Kidney capillary endothelial cell (primary cell): ENCODE measurements at regions not wholly inside any gene's neighbourhood (a gene's known extent, or its start where the extent isn't known, plus 50 kb on each side); places are given as distances from the start of the nearest gene placed in this dataset.

Source experiments
- DNase-seq: peaks from one replicate; pipeline ENCODE4 v3.0.0-alpha.2; 2018; ENCODE audit warnings: low spot score

DNA sequence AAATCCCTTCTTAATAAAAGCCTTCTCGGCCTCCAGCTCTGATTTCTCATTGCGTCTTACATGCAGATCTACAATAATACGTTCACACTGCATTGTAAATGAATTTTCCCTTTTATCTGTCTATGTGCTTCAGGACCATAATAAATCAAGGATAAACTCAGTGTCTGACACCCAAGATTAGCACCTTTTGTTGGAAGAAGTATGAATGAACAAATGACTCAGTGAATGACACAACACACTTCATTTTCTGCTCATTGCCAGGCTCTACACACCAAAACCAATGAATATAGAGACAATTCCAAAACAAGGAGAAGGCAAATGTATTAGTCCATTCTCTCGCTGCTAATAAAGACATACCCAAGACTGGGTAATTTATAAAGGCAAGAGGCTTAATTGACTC is 1224.4 kb downstream of the EFNB2 start:
- no peak for DNase-seq

GRCh38 chr13:105307776-105308175 is 1227.7 kb downstream of the EFNB2 start:
- DNase-seq = no peak

- DNase-seq = no peak
These were observed 1237.6 kb downstream of the EFNB2 start for GRCh38 chr13:105297839-105298238.

DNA sequence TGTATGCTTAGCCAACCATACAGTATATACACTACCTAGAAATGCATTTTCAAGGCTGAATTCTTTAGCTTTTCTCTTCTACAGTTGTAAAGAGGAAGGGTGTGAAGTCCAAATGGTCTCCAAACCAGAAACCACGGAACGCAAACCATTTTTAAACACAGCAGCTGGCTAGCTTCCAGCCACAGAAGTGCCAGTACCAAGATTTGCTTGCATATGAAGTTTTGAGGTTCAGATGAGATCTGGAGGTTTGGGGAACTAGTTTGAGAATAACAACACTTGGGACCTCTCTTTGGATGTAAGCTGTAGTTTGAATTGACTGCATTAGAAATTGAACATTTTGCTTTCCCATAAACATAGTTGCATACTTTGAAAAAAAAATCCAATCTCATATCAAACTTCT is 1243.5 kb downstream of the EFNB2 start:
- no peak for DNase-seq

- no peak for DNase-seq
These were observed 1244.9 kb downstream of the EFNB2 start for GRCh38 chr13:105290596-105290995.

GRCh38 chr13:105285526-105285925 is 1249.9 kb downstream of the EFNB2 start:
- DNase-seq = no peak

- DNase-seq = no peak
These were observed 1252.8 kb downstream of the EFNB2 start for GRCh38 chr13:105282406-105283285.

DNA sequence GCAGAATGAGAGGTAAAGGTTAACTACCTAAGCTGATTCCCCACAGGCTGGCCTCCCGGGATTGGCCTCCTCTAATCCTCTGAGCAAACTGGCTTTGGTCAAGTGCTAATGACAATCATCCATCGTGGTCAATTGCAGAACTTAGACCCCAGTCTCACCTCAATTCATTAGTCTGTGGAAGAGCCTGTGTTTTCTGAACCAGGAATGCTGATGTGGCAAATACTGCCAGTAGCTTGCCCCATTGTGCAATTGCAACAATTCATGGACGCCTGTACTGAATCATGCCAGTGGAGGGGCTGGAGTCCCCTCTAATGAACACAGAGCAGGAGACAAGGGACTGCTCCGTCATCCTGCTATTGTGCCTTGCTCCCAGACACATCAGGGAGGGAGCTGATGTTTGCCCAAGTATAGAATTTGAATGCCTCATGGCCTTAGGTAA is 1256.5 kb downstream of the EFNB2 start:
- no peak for DNase-seq

DNA sequence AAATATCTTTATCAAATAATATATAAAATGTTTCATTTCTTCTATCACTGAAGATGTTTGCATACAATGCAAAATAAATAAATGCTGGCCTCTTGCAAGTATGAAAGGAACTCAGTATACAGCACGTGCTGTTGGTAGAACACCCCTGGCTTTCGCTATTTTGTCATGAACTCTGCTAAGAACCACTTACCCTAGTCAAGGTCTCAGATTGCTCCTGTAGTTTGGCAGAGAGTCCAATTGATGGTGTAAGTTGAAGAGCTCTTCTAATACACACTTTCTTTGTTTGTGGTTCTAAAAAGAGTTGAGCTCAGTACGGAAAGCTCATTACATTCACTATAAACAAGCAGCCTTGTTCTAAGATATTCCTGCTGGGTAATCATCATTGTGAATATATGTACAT is 1258.9 kb downstream of the EFNB2 start:
- no peak for DNase-seq

DNA sequence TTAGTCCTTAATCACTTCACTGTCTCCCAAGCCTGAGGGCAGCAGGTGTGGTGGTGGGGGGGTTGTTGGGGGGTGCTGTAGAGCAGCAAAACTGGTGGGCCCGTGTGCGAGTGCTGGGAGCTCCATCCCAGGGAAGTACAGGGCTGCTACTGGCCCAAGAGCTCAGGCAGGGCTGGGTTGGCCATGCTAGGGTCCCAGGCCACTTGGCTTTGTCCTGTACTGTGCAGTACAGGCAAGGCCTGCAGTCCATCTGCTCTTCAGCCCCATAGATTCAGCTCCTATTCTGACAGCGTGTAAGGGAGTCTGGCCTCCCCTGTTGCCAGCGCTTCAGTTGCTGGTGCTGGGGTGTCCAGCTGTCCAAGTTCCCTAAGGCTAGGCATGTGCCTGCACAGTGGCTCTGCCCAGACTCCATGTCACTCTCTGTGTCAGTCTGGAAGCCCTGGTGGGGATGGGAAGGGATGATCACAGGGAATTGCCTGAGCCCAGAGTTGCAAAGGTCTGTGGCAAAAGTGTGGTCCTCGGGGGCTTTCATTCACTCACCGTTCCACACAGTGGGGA is 1261.7 kb downstream of the EFNB2 start:
- no peak for DNase-seq

- no peak for DNase-seq
These were observed 1262.5 kb downstream of the EFNB2 start for GRCh38 chr13:105272660-105273631.

DNA sequence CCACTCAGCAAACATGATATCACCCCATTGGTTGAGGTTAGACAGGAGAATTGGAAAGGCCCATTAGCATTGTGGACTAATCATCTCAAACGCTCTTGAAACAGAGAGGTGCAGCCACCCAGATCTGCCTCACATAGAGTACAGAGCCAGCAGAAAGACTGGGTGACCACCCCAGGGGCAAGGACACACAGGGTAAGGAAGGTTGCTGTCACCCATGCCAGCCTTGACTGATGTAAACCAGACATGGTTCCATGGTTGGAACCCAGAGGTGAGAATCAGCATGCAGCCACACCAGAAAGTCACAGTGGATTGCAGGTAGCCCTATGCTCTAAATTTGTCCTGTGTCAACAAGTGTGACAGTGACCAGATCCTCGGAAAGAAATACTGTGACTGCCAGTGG is 1268.8 kb downstream of the EFNB2 start:
- no peak for DNase-seq

GRCh38 chr13:105262579-105262978 is 1272.9 kb downstream of the EFNB2 start:
- no peak for DNase-seq

DNA sequence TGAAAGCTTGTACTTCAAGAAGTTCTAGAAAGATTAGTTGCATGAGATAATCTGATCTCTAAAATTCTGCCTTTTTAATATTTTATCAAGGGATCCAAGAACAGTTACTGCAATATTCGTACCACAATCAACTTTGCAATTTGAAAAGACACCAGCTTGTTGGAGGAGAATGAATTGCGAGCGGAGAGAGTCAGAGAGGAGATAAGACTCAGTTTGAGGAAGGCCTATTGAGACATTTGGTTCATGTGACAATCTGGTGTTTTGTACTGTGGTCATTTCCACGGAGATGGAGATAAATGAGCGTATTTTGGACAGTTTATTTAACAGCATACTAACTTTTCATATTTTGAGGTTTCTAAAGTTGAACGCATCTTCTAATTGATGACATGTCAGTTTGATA is 1276.0 kb downstream of the EFNB2 start:
- DNase-seq = no peak

DNA sequence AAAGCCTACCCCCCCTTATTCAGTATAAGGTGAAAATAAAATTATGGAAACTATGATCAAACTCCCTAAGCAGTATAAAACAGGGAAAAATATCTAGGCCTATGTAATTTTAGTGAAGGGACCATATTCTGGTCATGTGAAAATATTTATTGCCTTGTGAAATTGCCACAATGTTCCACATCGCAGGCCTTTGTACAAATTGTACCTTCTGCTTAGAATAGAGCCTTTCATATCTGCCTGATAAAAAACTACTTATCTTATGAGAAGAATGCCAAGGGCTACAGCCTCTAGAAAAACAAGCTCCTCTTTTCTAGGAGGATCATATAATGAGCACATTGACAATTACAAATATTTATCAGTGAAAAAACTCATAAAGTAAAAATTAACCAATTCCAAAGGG is 1280.0 kb downstream of the EFNB2 start:
- no peak for DNase-seq

DNA sequence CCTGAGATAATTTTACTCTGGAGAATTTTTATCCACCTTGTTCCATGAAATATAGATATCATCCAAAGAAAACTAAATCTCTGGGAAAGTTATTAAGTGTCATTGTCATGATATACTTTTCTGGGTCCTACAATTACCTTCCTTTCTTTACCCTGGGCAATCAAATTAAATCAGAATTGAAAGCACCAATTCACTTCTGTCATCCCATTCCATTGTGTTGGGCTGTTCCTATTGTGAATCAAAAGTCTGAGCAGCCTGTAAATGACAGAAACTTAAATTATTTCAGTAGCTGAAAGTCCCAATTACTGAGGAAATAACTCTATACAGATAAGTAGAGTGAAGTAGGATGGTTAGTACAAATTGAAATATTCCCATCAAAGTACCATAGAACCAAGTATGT is 1284.2 kb downstream of the EFNB2 start:
- DNase-seq = no peak

GRCh38 chr13:105247830-105248229 is 1287.6 kb downstream of the EFNB2 start:
- DNase-seq = no peak

DNA sequence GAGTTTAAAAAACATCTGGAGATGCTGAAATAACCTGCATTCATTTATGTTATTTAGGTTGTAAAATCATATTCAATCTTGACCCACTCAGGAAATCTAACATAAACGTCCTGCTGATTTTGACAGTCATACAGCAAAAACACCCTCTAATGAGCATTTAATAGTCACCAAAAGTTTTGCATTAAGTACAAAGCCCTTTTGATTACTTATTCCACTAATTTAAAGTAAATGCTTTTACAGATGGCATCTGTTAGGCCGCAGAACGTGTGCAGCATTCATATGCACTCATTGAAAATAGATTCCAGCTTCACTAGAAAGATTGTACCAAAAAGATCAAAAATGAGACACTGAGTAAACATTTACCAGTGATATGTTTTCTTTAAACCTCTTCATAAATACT is 1295.1 kb downstream of the EFNB2 start:
- no peak for DNase-seq

- no peak for DNase-seq
These were observed 1303.0 kb downstream of the EFNB2 start for GRCh38 chr13:105232439-105232838.

DNA sequence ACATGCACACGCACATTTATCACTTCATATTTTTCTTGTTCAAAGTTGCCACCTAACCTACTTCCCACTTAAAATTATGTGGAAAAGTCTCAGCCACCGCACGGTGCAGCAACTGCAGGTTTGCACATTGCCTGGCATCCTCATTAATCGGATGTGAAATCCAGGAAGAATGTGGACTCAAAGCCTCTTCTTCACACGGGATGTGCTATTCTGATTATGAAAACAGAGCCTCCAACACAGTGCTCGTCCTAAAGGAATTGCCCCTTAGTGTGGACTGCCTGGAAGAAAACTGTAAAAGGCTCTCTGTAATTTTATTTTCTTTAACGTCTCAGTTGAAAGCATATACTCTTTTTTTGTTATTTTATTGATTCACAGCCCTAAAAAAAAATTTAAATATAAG is 1303.5 kb downstream of the EFNB2 start:
- DNase-seq = no peak

DNA sequence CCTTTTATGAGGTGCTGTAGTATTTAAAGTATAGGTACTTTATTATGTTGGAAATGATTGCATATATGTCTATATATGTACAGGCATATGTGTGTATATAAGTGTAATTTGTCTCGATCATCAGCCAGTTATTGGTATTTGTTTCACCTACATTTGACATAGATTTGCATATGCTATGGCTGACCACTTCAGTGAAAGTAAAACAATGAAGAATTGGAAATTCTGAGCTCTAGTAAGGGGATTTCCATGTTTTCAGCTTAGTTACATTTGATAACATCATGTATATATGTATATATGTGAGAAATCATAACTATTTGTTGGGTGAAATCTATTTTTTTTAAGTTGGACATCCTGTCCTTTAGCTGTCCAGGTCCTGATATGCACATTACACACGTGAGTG is 1303.9 kb downstream of the EFNB2 start:
- DNase-seq = no peak

- no peak for DNase-seq
These were observed 1314.6 kb downstream of the EFNB2 start for GRCh38 chr13:105220881-105221280.

GRCh38 chr13:105220063-105220462 is 1315.4 kb downstream of the EFNB2 start:
- DNase-seq = no peak
